Endodermal cell (in vitro differentiated cells): ENCODE measurements at regions not wholly inside any gene's neighbourhood (a gene's known extent, or its start where the extent isn't known, plus 50 kb on each side); places are given as distances from the start of the nearest gene placed in this dataset.

ENCODE experiments used
- DNase-seq: peaks from one replicate; pipeline ENCODE4 v3.0.0-alpha.2; 2017
- H3K27ac ChIP-seq: 2 replicates; pipeline ENCODE4 v1.5.1; 2013; ENCODE audit warnings: mild to moderate bottlenecking, low read depth, low read length, moderate library complexity
- H3K27me3 ChIP-seq: 2 replicates; pipeline ENCODE4 v1.6.1; 2013; ENCODE audit warnings: mild to moderate bottlenecking, low read length, moderate library complexity; ENCODE audit not compliant: insufficient read depth, control insufficient read depth, poor library complexity, severe bottlenecking
- H3K36me3 ChIP-seq: 2 replicates; pipeline ENCODE4 v1.7.0; 2013; ENCODE audit warnings: mild to moderate bottlenecking, low read length, moderate library complexity; ENCODE audit not compliant: control insufficient read depth, insufficient read depth
- H3K4me1 ChIP-seq: one replicate; pipeline ENCODE4 v1.7.0; 2013; ENCODE audit warnings: low read length; ENCODE audit not compliant: control insufficient read depth, insufficient read depth
- H3K4me3 ChIP-seq: 2 replicates; pipeline ENCODE4 v1.5.1; 2013; ENCODE audit warnings: mild to moderate bottlenecking, low read length, moderate library complexity
- H3K9ac ChIP-seq: 2 replicates; pipeline ENCODE4 v1.6.1; 2013; ENCODE audit warnings: mild to moderate bottlenecking, low read length, moderate library complexity; ENCODE audit not compliant: poor library complexity, severe bottlenecking; ENCODE audit errors: extremely low read depth
- H3K9me3 ChIP-seq: 2 replicates; pipeline ENCODE4 v1.6.1; 2013; ENCODE audit warnings: mild to moderate bottlenecking, low read length, moderate library complexity; ENCODE audit not compliant: control insufficient read depth
- H3K27ac Mint-ChIP-seq: 2 replicates; pipeline ENCODE4 v1.8.0; 2020; ENCODE audit warnings: mixed read lengths
- H3K27me3 Mint-ChIP-seq: 2 replicates; pipeline ENCODE4 v1.8.0; 2021; ENCODE audit warnings: mild to moderate bottlenecking, mixed read lengths; ENCODE audit not compliant: insufficient read depth
- H3K36me3 Mint-ChIP-seq: 2 replicates; pipeline ENCODE4 v1.8.0; 2020; ENCODE audit warnings: low read depth, mixed read lengths
- H3K4me1 Mint-ChIP-seq: 2 replicates; pipeline ENCODE4 v1.8.0; 2020; ENCODE audit warnings: mixed read lengths
- H3K4me3 Mint-ChIP-seq: 2 replicates; pipeline ENCODE4 v1.8.0; 2020; ENCODE audit warnings: mild to moderate bottlenecking, moderate library complexity, mixed read lengths
- H3K9me3 Mint-ChIP-seq: 2 replicates; pipeline ENCODE4 v1.8.0; 2020; ENCODE audit warnings: mild to moderate bottlenecking, mixed read lengths
- WGBS, 2 experiments: methylation state at CpG; one replicate each; pipeline versions ENCODE4 v1.1.5 to v1.1.7; 2013; ENCODE audit warnings: missing lambda C conversion rate in 2 of 2, mixed read lengths in 1 of 2; ENCODE audit not compliant: insufficient coverage in 1 of 2, insufficient read length in 1 of 2; 5-methylcytosine and 5-hydroxymethylcytosine counted together
- TF ChIP-seq, protein P1 (sequence below): fragments of 200-600 bp; sonication (generic); conservative IDR thresholded peaks from 2 replicates; pipeline ENCODE4 v1.5.0; 2021; ENCODE audit warnings: antibody characterized with exemption, mild to moderate bottlenecking

GRCh38 chr2:6072276-6072675 lies 380.1 kb downstream of the SOX11 start:
- peak overlapping the region; percentile 98 for H3K27ac ChIP-seq
- no peak overlapping the region for H3K4me3 Mint-ChIP-seq
- H3K4me1 ChIP-seq: peaks cover 15% of the 10 kb centered on the region
- H3K9me3 ChIP-seq: no peaks in the 10 kb centered on the region
- H3K27ac Mint-ChIP-seq: no peak overlapping the region
- no peaks in the 10 kb centered on the region for H3K27me3 Mint-ChIP-seq
- H3K4me3 ChIP-seq: no peak overlapping the region
- H3K9me3 Mint-ChIP-seq: no peaks in the 10 kb centered on the region
- no peak overlapping the region for H3K9ac ChIP-seq
- TF ChIP-seq, protein P1, sequence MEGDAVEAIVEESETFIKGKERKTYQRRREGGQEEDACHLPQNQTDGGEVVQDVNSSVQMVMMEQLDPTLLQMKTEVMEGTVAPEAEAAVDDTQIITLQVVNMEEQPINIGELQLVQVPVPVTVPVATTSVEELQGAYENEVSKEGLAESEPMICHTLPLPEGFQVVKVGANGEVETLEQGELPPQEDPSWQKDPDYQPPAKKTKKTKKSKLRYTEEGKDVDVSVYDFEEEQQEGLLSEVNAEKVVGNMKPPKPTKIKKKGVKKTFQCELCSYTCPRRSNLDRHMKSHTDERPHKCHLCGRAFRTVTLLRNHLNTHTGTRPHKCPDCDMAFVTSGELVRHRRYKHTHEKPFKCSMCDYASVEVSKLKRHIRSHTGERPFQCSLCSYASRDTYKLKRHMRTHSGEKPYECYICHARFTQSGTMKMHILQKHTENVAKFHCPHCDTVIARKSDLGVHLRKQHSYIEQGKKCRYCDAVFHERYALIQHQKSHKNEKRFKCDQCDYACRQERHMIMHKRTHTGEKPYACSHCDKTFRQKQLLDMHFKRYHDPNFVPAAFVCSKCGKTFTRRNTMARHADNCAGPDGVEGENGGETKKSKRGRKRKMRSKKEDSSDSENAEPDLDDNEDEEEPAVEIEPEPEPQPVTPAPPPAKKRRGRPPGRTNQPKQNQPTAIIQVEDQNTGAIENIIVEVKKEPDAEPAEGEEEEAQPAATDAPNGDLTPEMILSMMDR: no peak
- no peaks in the 10 kb centered on the region for H3K36me3 ChIP-seq
- no peak for DNase-seq
- no peaks in the 10 kb centered on the region for H3K27me3 ChIP-seq
- 52 to 58% methylated on average over 2 to 5 of the region's 5 CpGs for WGBS, 2 experiments
- peaks cover 23% of the 10 kb centered on the region for H3K4me1 Mint-ChIP-seq
- H3K36me3 Mint-ChIP-seq: no peaks in the 10 kb centered on the region

- peaks cover 28% of the 10 kb centered on the region for H3K4me1 Mint-ChIP-seq
- H3K27me3 Mint-ChIP-seq: no peaks in the 10 kb centered on the region
- no peak overlapping the region for H3K4me3 ChIP-seq
Observed at GRCh38 chr2:6072768-6073167, 380.6 kb downstream of the SOX11 start.

GRCh38 chr2:6073191-6074088 lies 381.3 kb downstream of the SOX11 start:
- Mint-ChIP-seq H3K9me3 (no peaks in the 10 kb centered on the region), H3K4me3 (no peak overlapping the region), H3K4me1 (peaks cover 34% of the 10 kb centered on the region), H3K27ac (no peak overlapping the region), H3K36me3 (no peaks in the 10 kb centered on the region), H3K27me3 (no peaks in the 10 kb centered on the region)
- H3K4me3 ChIP-seq: no peak overlapping the region
- 30 to 50% methylated on average over 7 to 10 of the region's 11 CpGs for WGBS, 2 experiments
- H3K4me1 ChIP-seq: peaks cover 15% of the 10 kb centered on the region
- no peaks in the 10 kb centered on the region for H3K36me3 ChIP-seq
- H3K27me3 ChIP-seq: no peaks in the 10 kb centered on the region
- peak overlapping the region; percentile 98 for H3K27ac ChIP-seq
- DNase-seq: peak; percentile 64
- no peaks in the 10 kb centered on the region for H3K9me3 ChIP-seq
- TF ChIP-seq, protein P1: no peak
- no peak overlapping the region for H3K9ac ChIP-seq

More at GRCh38 chr2:6072768-6073167, 380.6 kb downstream of the SOX11 start:
- WGBS, 2 experiments: 33 to 41% methylated on average over 1 to 3 of the region's 3 CpGs
- Mint-ChIP-seq H3K9me3 (no peaks in the 10 kb centered on the region), H3K36me3 (no peaks in the 10 kb centered on the region), H3K27ac (no peak overlapping the region), H3K4me3 (no peak overlapping the region)
- H3K27ac ChIP-seq: peak overlapping the region; percentile 98
- H3K9me3 ChIP-seq: no peaks in the 10 kb centered on the region
- no peaks in the 10 kb centered on the region for H3K36me3 ChIP-seq
- H3K4me1 ChIP-seq: peaks cover 15% of the 10 kb centered on the region
- TF ChIP-seq, protein P1: no peak
- H3K9ac ChIP-seq: no peak overlapping the region
- no peaks in the 10 kb centered on the region for H3K27me3 ChIP-seq
- DNase-seq: no peak
